K562 (cell line): ENCODE measurements at regions not wholly inside any gene's neighbourhood (a gene's known extent, or its start where the extent isn't known, plus 50 kb on each side); places are given as distances from the start of the nearest gene placed in this dataset.

ENCODE experiments used
- ETS1 ChIP-seq: conservative IDR thresholded peaks from 2 replicates; pipeline ENCODE4 v1.6.1; 2011; ENCODE audit warnings: low read depth, mild to moderate bottlenecking, low read length; ENCODE audit not compliant: control insufficient read depth
- RBFOX2 ChIP-seq: fragments of 200-400 bp; formaldehyde crosslinking; IDR thresholded peaks from 2 replicates; pipeline ENCODE4 v1.6.1; 2017; ENCODE audit warnings: low read depth, mild to moderate bottlenecking, low read length, moderate library complexity
- ZBTB7A ChIP-seq: IDR thresholded peaks from 2 replicates; pipeline ENCODE4 v1.6.1; 2011; ENCODE audit warnings: low read depth, mild to moderate bottlenecking, low read length, moderate library complexity, borderline replicate concordance; ENCODE audit not compliant: control insufficient read depth
- TF ChIP-seq, protein P1 (sequence below), 2 experiments: fragments of 450-650 bp; IDR thresholded peaks; 2 replicates each; pipeline ENCODE4 v1.6.1; 2016; ENCODE audit warnings: mild to moderate bottlenecking in 2 of 2, borderline replicate concordance in 1 of 2, low read depth in 1 of 2, moderate library complexity in 1 of 2
- TF ChIP-seq, protein P2 (sequence below), 2 experiments: fragments of 450-650 bp; IDR thresholded peaks; 2 replicates each; pipeline ENCODE4 v1.6.1; 2016

DNA sequence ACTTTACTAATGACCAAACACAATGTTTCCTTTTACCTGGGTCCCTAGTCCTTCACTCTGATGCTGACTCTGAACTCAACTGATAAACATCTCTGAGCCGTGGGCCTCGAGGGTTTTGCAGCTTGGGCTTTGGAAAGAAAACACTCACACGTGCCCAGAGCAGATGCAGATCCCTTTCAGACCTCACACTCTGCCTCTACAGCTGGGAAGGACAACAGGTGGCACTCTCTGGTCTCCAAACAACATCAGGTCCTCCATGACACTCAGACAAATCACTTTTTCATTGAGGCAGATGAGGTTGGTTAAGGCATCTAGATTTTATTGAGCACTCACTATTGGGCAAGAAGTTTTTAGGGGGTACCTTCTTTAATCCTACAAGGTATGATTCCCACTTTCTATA lies 64.7 kb upstream of the NTRK3 start (continued):
- TF ChIP-seq, protein P1, sequence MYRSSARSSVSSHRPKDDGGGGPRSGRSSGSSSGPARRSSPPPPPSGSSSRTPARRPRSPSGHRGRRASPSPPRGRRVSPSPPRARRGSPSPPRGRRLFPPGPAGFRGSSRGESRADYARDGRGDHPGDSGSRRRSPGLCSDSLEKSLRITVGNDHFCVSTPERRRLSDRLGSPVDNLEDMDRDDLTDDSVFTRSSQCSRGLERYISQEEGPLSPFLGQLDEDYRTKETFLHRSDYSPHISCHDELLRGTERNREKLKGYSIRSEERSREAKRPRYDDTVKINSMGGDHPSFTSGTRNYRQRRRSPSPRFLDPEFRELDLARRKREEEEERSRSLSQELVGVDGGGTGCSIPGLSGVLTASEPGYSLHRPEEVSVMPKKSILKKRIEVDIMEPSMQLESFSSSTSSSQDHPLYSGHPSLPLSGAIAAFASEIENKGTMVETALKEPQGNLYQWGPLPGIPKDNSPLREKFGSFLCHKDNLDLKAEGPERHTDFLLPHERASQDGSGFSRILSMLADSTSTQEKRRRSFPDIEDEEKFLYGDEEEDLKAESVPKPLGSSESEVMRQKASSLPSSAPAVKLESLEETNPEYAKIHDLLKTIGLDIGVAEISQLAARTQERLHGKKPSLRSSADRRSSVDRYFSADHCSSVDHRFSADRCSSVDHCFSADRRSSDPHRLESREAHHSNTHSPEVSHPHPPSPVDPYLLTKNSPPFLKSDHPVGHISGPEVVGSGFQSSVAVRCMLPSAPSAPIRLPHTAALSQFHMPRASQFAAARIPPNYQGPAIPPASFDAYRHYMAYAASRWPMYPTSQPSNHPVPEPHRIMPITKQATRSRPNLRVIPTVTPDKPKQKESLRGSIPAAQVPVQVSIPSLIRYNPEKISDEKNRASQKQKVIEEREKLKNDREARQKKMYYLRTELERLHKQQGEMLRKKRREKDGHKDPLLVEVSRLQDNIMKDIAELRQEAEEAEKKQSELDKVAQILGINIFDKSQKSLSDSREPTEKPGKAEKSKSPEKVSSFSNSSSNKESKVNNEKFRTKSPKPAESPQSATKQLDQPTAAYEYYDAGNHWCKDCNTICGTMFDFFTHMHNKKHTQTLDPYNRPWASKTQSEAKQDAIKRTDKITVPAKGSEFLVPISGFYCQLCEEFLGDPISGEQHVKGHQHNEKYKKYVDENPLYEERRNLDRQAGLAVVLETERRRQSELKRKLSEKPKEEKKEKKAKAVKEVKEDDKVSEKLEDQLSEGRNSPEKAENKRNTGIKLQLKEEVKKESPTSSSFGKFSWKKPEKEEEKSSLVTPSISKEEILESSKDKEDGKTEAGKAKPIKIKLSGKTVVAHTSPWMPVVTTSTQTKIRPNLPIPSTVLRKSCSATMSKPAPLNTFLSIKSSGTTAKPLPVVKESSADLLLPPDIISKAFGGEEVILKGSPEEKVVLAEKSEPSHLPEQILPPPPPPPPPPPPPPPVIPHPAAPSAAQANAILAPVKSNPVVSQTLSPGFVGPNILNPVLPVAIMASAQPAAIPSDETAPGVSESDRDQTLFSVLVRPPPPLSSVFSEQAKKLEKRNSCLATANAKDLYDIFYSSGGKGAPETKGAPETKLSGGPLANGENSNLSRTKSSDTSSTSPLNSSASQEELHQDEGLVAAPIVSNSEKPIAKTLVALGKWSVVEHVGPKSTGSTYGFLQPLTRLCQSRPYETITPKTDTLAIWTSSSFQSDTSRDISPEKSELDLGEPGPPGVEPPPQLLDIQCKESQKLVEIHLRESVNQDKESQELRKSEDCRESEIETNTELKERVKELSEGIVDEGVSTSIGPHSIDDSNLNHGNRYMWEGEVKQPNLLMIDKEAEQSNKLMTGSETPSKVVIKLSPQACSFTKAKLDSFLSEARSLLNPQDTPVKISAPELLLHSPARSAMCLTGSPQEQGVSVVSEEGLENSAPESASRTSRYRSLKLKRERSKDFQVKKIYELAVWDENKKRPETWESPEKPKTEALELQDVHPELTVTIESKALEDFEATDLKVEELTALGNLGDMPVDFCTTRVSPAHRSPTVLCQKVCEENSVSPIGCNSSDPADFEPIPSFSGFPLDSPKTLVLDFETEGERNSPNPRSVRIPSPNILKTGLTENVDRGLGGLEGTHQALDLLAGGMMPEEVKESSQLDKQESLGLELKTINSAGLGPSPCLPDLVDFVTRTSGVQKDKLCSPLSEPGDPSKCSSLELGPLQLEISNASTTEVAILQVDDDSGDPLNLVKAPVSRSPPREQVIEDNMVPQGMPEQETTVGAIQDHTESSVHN (IDR thresholded peaks at IDR 0.05; ENCODE audit: borderline replicate concordance in 1 of 2, low read depth in 1 of 2): no peak
- no peak for TF ChIP-seq ZBTB7A
- TF ChIP-seq ETS1: no peak
- TF ChIP-seq, protein P2, sequence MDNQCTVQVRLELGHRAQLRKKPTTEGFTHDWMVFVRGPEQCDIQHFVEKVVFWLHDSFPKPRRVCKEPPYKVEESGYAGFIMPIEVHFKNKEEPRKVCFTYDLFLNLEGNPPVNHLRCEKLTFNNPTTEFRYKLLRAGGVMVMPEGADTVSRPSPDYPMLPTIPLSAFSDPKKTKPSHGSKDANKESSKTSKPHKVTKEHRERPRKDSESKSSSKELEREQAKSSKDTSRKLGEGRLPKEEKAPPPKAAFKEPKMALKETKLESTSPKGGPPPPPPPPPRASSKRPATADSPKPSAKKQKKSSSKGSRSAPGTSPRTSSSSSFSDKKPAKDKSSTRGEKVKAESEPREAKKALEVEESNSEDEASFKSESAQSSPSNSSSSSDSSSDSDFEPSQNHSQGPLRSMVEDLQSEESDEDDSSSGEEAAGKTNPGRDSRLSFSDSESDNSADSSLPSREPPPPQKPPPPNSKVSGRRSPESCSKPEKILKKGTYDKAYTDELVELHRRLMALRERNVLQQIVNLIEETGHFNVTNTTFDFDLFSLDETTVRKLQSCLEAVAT (IDR thresholded peaks at IDR 0.05): no peak
- no peak for TF ChIP-seq RBFOX2
